ENCODE measurements at regions not wholly inside any gene's neighbourhood (a gene's known extent, or its start where the extent isn't known, plus 50 kb on each side); places are given as distances from the start of the nearest gene placed in this dataset.

GRCh38 chr13:106173346-106173745, 362.1 kb downstream of the EFNB2 start:
- no peak for DNase-seq (ENCODE audit: low read depth)

GRCh38 chr13:106172176-106172905, 363.1 kb downstream of the EFNB2 start:
- no peak for DNase-seq (ENCODE audit: low read depth)

- DNase-seq (ENCODE audit: low read depth): no peak
These were observed 372.0 kb downstream of the EFNB2 start for GRCh38 chr13:106163426-106163825.

DNA sequence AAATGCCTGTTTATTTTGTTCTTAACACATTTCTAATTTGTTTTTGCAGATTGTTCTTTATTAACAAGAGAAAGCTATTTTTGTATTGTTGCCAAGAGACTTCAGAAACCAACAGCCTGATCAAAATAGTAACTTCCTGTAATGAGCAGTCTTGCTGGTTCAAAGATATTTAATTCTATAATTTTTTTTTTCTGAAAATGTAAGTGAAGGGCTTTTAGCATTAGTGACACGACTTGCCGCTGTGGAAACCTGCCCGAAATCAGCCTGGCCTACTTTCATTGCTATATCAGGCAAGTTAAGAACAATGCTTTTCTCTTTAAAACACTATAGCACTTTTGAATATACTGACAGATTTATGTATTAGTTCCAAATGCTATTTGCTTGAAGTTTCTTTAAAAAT, 374.3 kb downstream of the EFNB2 start:
- DNase-seq (ENCODE audit: low read depth): no peak

- no peak for DNase-seq (ENCODE audit: low read depth)
These were observed 375.9 kb downstream of the EFNB2 start for GRCh38 chr13:106159295-106160195.

DNA sequence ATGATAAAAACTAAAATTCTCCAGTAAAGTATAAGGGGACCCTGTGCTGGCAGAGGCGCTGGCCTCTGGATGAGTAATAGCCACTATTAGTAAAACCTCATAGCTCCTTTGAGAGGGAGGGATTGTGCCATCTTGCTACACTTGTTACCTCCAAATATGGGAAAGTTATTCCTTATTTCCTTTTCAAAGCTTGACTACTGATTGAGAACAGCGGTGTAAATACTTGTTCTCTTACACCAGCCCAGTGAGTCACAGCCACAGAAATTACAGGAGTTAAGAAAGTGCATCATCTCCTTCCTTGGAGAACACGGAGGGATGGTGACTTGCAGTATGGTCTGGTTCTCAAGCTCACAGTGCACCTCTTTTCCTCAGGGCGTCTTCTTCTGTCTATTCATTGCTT, 379.0 kb downstream of the EFNB2 start:
- no peak for DNase-seq (ENCODE audit: low read depth)

- no peak for DNase-seq (ENCODE audit: low read depth)
These were observed 380.1 kb downstream of the EFNB2 start for GRCh38 chr13:106155411-106155810.

DNA sequence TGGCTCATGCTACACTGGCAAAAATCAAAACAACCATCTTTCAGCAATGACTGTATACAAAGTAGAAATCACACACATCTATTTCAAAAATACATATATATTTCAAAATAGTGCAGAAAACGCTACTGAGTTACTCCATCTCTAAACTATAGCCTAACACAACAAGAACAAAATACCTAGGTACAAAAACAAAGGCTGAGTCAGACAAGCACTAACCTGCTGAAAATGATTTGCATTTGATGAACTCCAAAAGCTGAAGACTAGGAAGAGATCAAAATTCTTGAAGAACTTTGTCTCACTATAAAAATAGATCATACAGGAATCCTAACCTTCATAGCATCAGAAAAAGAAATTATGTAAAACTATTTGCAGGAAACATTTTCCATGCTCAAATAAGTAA, 381.6 kb downstream of the EFNB2 start:
- DNase-seq (ENCODE audit: low read depth): no peak

- DNase-seq (ENCODE audit: low read depth): no peak
These were observed 382.4 kb downstream of the EFNB2 start for GRCh38 chr13:106153041-106153440.

DNA sequence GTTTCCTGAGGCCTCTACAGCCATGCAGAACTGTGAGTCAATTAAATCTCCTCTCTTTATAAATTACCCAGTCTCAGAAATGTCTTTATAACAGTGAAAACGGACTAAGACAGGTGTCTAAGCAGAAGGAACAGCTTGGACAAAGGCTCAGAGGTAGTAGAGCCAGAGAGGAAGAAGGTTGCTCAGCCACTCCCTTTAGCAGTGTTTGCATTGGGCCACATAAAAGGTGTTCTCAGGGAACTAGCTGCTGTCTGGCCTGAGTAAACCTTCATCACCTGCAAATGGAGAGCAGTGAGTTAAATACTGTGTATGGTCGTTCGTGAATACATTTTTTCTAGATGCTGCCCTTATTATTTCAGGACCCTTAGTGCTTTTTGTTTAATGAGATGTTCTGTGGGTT, 383.4 kb downstream of the EFNB2 start:
- no peak for DNase-seq (ENCODE audit: low read depth)

GRCh38 chr13:106151056-106151699, 384.3 kb downstream of the EFNB2 start:
- DNase-seq (ENCODE audit: low read depth): no peak

DNA sequence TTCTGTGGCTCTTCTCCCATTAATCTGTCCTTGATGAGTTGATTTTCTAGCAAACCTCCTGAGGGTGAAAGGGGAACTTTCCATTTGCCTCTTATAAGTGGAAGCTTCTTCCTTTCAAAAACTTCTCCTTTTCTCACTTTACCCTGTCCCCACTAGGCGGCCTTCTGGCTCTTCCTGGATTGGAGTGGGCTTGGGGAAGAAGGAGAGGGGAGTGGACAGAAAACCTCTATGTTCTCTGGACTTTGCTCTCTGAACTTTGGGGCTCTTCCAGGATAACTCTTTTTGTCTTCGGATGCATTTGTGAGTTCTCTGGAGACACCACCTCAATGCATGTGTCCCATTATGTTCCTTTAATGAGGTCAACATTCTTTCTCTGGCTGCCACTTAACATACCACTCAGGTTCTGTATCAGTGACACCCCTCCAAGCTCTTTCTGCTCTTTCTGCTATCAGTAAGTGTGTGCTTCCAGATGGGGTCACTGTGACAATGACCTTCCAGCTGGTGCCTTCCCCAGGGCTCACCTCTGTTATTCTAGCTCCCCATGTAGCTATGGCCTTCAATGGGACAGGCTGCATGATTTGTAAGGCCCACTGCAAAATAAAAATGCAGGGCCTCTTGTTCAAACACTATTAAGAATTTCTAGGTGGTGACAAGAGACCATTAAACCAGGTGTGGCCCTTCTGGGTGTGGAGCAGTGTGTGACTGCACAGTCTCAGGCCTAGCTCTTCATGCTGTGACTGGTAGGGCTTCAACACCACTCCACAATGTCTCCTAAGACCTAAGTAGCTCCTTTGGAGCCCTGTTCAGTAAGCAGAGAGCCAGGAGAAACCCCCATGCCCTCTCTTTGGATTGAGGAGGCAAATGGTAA, 389.2 kb downstream of the EFNB2 start:
- DNase-seq (ENCODE audit: low read depth): no peak

DNA sequence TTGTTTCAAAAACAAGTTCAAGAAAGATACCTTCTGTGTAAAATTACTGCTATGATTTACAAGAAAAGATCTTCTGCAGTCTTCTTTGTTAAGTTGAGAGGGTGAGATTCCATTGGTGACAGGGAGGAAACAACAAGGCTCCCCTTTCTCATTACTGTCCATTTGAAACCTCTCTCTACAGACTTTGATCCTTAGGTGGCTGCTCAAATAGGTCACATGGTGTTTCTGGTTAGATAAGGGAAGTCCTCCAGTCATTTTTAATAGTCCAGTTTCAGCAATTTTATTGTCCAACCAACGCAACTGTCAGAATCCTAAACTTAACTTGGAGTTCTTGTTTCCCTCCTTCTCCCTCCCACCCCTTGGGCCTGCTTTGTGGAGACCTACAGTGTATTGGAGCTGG, 390.4 kb downstream of the EFNB2 start:
- no peak for DNase-seq (ENCODE audit: low read depth)

DNA sequence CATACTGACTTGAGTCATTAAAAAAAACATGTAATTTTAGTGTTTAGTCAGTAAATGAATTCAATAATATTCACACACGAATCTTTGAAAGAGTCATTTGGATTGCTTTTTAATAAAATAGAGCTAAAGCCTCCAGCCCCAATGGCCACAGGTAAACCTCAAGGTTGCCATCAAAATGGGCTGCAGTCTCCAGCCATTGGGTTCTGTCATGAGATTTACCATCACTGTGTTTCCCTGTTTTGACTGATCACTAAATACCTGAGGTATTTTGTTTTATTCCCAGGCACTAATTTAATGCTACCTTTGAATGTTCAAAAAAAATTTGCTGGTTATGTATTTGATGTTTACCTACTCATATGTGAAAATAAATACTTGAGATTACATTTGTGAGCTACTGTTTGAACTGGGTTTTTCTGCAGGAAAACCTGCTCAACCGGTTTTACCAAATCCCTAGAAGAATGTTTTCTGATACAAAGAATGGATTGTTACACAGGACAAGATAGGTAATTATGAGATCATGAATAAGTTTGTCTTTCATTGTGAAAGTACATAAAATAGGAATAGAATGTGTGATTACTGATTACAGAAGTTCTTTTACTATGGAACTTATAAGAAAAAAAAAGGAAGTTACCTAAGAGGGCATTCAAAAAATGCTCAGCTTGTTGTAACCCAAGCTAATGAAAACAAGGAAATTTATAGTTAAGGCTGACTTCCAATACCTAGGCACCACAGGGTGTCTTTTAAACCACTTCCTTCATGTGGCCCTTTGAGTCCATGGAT, 391.3 kb downstream of the EFNB2 start:
- no peak for DNase-seq (ENCODE audit: low read depth)

DNA sequence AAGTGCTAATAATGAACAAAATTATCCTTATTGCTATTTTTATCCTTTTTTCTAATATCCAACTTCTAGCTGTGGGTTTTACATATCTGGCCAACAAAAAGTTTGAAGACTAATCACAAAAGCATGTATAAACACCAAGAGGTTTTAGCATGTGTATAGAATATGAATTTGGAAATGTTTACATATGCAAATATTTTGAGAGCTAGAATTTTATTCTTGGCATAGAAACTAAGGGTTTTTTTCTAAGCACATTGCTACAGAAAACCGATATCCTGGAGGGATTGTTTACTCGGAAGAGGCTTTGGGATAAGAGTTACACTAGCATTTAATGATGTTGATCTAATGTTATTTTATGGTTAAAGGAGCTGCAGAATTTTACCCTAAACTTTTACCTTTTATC, 392.1 kb downstream of the EFNB2 start:
- no peak for DNase-seq (ENCODE audit: low read depth)

GRCh38 chr13:106140476-106140875, 395.0 kb downstream of the EFNB2 start:
- DNase-seq (ENCODE audit: low read depth): no peak

DNA sequence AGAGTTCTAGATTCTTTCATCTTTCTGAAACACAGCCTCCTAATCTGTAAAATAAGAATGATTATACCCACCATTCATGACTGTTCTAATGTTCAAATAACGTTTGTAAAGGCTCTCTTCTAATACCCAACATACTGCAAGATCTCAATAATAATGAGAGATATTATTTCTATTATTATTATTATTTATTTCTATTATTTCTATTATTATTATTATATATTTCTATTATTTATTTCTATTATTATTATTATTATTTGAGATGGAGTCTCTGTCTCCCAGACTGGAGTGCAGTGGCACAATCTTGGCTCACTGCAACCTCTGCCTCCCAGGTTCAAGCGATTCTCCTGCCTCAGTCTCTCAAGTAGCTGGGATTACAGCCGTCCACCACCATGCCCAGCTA, 395.5 kb downstream of the EFNB2 start:
- DNase-seq (ENCODE audit: low read depth): no peak

DNA sequence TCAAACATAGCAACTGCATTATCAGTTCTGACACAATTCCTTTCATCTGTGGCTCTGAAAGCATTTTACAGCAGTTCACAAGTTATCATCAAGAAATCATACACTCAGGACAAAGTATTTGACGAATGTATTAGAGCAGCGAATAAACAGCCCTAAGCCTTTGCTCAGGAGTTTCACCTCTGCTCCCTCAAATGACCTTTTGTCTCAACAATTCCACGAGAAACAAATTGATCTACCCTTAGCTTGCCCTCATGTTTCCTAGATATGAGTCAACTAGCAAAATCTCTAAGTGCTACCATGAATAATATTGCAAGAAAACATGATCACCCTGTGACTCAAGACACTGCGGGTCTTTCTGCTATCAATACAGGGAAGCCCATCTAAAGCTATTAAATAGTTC, 396.1 kb downstream of the EFNB2 start:
- no peak for DNase-seq (ENCODE audit: low read depth)

DNA sequence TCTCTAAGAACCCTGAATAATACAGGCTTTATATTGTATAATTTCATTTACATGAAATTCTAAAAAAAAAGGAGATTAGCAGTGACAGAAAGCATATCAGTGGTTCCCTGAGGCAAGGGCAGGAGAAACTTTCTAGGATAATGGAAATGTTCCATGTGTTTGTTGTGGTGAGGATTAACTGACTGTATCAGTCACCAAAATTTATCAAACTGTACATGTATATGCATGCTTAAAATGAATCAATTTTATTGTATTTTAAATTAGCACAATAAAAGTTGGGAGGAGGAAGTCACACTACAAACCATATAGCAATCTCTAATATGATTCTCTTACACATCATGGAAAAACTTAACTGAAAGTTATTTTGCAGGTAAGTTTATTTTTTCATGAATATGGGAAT, 396.8 kb downstream of the EFNB2 start:
- DNase-seq (ENCODE audit: low read depth): no peak

- DNase-seq (ENCODE audit: low read depth): no peak
These were observed 402.4 kb downstream of the EFNB2 start for GRCh38 chr13:106133025-106133424.

- no peak for DNase-seq (ENCODE audit: low read depth)
These were observed 403.2 kb downstream of the EFNB2 start for GRCh38 chr13:106132216-106132615.

Measured in activated T-cell treated with anti-CD3 and anti-CD28 coated beads for 1 hour (primary cell).